Neural crest cell (in vitro differentiated cells): ENCODE measurements at regions not wholly inside any gene's neighbourhood (a gene's known extent, or its start where the extent isn't known, plus 50 kb on each side); places are given as distances from the start of the nearest gene placed in this dataset.
A peak's percentile ranks its signal among the peaks of the same experiment; 100 is the strongest.

Experiments
- DNase-seq: peaks from one replicate; pipeline ENCODE4 v3.0.0; 2021; ENCODE audit warnings: low read depth, mixed read lengths, low spot score
- H3K27ac Mint-ChIP-seq: one replicate; pipeline ENCODE4 v1.8.0; 2021; ENCODE audit warnings: mild to moderate bottlenecking, mixed read lengths; ENCODE audit not compliant: unreplicated experiment
- H3K27me3 Mint-ChIP-seq: 2 replicates; pipeline ENCODE4 v1.8.0; 2021; ENCODE audit warnings: low read depth, mild to moderate bottlenecking, mixed read lengths
- H3K36me3 Mint-ChIP-seq: 2 replicates; pipeline ENCODE4 v1.8.0; 2021; ENCODE audit warnings: low read depth, mild to moderate bottlenecking, mixed read lengths
- H3K4me1 Mint-ChIP-seq: 2 replicates; pipeline ENCODE4 v1.8.0; 2021; ENCODE audit warnings: mixed read lengths
- H3K4me3 Mint-ChIP-seq: one replicate; pipeline ENCODE4 v1.8.0; 2021; ENCODE audit warnings: mild to moderate bottlenecking, mixed read lengths
- H3K9me3 Mint-ChIP-seq: 2 replicates; pipeline ENCODE4 v1.8.0; 2021; ENCODE audit warnings: mixed read lengths
- TF ChIP-seq, protein P1 (sequence below): fragments of 200-600 bp; sonication (generic); conservative IDR thresholded peaks from 2 replicates; pipeline ENCODE4 v1.5.0; 2021; ENCODE audit warnings: antibody characterized with exemption, mild to moderate bottlenecking

DNA sequence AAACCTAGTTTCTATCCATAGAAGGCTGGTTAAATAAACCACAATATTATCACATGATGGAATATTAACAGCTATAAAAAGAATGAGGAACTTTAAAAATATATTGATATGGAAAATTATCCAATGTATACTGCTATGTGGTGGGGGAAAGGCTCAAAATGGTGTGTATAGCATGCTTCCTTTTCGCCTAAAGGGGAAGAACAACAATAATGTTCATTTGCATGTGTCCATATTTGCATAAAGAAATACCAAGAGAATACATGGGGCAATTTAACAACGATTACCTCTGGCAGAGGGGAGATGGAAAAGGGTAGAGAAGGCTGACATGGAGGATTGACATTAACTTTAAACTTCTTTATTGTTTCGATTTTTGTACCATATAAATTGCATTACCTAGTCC is 121.3 kb upstream of the PARP11 start:
- H3K9me3 Mint-ChIP-seq = no peaks in the 10 kb centered on the region
- peaks cover 18% of the 10 kb centered on the region for H3K4me1 Mint-ChIP-seq
- H3K36me3 Mint-ChIP-seq = no peaks in the 10 kb centered on the region
- no peak overlapping the region for H3K4me3 Mint-ChIP-seq
- peaks cover 3% of the 10 kb centered on the region for H3K27me3 Mint-ChIP-seq
- TF ChIP-seq, protein P1, sequence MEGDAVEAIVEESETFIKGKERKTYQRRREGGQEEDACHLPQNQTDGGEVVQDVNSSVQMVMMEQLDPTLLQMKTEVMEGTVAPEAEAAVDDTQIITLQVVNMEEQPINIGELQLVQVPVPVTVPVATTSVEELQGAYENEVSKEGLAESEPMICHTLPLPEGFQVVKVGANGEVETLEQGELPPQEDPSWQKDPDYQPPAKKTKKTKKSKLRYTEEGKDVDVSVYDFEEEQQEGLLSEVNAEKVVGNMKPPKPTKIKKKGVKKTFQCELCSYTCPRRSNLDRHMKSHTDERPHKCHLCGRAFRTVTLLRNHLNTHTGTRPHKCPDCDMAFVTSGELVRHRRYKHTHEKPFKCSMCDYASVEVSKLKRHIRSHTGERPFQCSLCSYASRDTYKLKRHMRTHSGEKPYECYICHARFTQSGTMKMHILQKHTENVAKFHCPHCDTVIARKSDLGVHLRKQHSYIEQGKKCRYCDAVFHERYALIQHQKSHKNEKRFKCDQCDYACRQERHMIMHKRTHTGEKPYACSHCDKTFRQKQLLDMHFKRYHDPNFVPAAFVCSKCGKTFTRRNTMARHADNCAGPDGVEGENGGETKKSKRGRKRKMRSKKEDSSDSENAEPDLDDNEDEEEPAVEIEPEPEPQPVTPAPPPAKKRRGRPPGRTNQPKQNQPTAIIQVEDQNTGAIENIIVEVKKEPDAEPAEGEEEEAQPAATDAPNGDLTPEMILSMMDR = no peak
- H3K27ac Mint-ChIP-seq = no peak overlapping the region
- DNase-seq = no peak

DNA sequence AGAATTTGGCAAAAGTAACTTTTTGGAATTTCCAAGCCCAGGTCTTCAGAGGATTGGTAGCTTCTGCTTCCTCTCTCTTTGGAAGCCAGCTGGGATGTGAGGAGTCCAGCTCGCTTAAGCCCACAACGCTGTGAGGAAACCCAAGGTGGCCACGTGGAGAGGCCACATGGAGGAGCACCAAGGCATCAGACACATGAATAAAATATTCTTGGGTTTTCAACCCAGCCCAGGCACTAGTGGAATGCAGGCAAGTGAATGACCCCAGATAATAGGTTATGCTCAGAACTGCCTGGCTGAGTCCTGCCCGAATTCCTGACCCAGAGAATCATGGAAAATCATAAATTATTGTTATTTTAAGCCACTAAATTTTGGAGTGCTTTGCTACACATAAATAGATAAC is 119.7 kb upstream of the PARP11 start:
- TF ChIP-seq, protein P1 = no peak
- H3K4me3 Mint-ChIP-seq = no peak overlapping the region
- peaks cover 8% of the 10 kb centered on the region for H3K27me3 Mint-ChIP-seq
- H3K27ac Mint-ChIP-seq = no peak overlapping the region
- H3K36me3 Mint-ChIP-seq = no peaks in the 10 kb centered on the region
- H3K4me1 Mint-ChIP-seq = peaks cover 18% of the 10 kb centered on the region
- H3K9me3 Mint-ChIP-seq = peaks cover 3% of the 10 kb centered on the region
- DNase-seq = no peak

DNA sequence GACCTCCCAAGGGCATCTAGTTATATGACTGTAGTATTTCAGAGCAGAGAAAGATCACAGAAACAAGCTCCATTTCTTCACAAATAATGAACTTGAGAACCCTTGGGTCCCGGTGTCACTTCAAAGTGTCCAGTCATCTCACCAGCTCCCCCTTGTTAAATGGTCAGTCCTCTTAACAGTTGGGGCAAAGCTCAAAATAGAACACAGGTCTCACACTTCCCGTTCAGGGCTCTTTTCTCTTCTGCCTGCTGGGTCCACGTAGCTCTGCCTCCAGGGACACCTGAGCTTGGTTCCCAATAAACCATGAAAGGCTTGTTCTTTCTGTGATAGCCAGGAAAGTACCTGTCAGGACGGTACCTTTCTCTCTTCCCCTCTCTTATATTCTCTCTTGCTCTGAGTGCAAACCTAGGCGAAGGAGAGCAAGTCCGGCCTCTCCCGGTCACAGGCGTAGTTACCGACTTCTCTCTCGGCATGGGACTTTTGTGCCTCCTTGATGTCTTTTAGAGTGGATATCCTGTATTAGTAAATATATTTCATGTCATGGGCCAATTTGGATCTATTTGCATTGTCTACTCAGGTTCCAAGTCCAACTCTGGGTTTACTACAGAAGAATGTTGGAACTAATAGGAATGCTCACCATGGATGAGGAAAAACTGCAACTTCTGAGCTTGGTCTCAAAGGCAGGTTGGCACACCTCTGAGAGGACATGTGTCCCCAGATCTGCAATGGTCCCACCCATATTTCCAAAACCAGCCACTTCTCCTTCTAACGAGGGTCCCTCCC is 118.8 kb upstream of the PARP11 start:
- no peak overlapping the region for H3K27ac Mint-ChIP-seq

DNA sequence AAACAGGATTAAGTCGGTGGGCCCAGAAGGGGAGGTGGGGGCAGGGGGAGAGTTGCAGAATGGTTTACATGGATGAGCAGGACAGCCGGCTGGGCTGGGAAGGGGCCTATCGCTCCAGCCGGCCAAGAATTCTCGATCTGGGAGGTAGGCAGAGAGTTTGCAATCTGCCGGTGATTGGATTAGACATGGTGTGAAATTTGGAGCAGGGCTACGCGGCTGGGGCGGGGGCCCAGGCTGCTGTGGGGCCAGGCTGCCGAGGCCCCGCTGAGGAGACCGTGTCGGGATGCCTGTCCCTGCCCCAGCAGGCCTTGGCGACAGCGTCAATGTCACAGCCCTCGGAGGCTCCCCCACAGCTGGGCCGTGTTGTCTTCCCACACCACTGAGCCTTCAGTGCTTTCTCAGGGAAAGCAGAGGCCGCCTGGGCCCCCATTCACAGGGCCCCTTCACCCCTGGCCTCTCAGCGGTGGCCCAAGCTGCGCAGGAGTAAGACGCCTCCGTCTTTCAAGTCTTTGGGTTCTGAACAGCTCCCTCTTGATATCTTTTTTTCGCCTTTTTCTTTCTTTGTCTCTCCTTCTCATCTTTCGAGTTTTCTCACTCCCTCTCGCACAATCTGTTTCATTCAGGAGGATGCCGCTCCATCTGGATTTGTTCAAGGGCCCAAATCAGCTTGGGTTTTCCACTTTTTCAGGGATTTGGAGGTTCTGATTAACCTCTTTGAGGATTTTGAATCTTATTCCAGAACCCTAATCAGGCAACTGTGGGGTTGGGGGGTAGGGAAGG is 117.5 kb upstream of the PARP11 start:
- peaks cover 17% of the 10 kb centered on the region for H3K4me1 Mint-ChIP-seq
- H3K9me3 Mint-ChIP-seq = peaks cover 3% of the 10 kb centered on the region
- TF ChIP-seq, protein P1 = no peak
- peak overlapping the region; percentile 97 for H3K27ac Mint-ChIP-seq
- H3K36me3 Mint-ChIP-seq = no peaks in the 10 kb centered on the region
- no peak for DNase-seq
- H3K4me3 Mint-ChIP-seq = no peak overlapping the region
- H3K27me3 Mint-ChIP-seq = peaks cover 8% of the 10 kb centered on the region

More for the DNA sequence above, 118.8 kb upstream of the PARP11 start:
- Mint-ChIP-seq H3K4me1 (peaks cover 18% of the 10 kb centered on the region), H3K9me3 (peaks cover 3% of the 10 kb centered on the region), H3K36me3 (no peaks in the 10 kb centered on the region), H3K4me3 (no peak overlapping the region), H3K27me3 (peaks cover 8% of the 10 kb centered on the region)
- TF ChIP-seq, protein P1 = no peak
- DNase-seq = no peak

DNA sequence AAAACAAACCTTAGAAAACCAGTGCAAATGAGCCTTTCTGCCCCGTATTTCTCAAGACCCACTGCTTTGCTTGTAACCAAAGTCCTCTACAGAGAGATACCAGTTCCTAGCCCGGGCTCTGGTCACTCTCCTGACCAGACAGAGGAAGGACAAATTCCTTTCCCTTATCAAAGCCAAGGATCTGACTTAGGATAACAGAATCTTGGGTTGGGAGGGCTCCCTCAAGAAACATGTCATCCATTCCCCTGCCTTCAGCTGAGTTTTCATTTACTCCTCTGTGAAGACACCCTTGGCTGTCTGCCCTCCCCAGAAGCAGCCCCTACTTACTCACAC is 116.0 kb upstream of the PARP11 start:
- H3K27ac Mint-ChIP-seq = no peak overlapping the region
- no peak overlapping the region for H3K4me3 Mint-ChIP-seq
- TF ChIP-seq, protein P1 = no peak
- peaks cover 13% of the 10 kb centered on the region for H3K4me1 Mint-ChIP-seq
- H3K9me3 Mint-ChIP-seq = peaks cover 3% of the 10 kb centered on the region
- peaks cover 5% of the 10 kb centered on the region for H3K27me3 Mint-ChIP-seq
- DNase-seq = no peak
- no peaks in the 10 kb centered on the region for H3K36me3 Mint-ChIP-seq
